GM18508 (cell line): ENCODE measurements at regions not wholly inside any gene's neighbourhood (a gene's known extent, or its start where the extent isn't known, plus 50 kb on each side); places are given as distances from the start of the nearest gene placed in this dataset.
"Not testable (repeated sequence)": the region's sequence is repeated elsewhere in the genome, so short reads cannot be mapped to it uniquely, and the experiment has no call there.

Experiments used
- ATAC-seq: cut with Tn5 transposase; IDR thresholded peaks from one replicate; pipeline ENCODE4 v1.9.1; 2021; ENCODE audit warnings: moderate number of reproducible peaks; ENCODE audit not compliant: insufficient read depth, unreplicated experiment

DNA sequence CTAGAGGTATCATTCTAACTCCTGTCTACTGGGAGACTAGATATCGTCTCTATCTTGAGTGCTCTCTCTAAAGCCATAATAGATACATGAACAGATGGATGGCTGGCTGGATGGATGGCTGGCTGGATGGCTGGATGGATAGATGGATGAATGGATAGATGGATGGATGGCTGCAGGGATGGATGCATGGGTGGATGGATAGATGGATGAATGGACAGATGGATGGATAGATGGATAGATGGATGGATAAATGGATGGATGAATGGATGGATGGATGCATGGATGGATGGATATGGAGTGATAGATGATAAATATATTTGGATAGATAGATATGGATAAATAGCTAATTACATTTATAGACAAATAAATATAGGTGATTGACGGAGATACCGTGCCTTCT, 191.2 kb upstream of the KLF6 start:
- ATAC-seq, result no peak

DNA sequence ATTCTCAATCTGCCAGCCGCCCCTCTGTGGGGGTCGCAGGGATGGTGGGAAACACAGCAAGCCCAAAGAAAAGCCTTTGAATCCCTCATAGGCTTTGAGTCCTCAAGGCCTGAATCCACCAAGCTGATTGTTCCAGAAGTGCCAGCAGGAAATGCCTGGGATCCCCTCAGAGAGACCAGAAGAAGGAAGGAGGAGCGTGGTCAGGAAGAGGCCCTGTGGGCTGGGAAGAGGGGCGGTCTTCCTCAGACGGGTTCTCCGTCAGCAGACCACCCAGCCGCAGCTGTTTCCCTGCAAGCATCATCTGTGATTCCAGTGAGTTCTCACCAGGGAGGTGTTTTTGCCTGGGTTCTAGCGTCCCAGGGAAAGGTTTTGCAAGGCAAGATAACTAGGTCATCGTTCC, 190.0 kb upstream of the KLF6 start:
- ATAC-seq, result no peak

DNA sequence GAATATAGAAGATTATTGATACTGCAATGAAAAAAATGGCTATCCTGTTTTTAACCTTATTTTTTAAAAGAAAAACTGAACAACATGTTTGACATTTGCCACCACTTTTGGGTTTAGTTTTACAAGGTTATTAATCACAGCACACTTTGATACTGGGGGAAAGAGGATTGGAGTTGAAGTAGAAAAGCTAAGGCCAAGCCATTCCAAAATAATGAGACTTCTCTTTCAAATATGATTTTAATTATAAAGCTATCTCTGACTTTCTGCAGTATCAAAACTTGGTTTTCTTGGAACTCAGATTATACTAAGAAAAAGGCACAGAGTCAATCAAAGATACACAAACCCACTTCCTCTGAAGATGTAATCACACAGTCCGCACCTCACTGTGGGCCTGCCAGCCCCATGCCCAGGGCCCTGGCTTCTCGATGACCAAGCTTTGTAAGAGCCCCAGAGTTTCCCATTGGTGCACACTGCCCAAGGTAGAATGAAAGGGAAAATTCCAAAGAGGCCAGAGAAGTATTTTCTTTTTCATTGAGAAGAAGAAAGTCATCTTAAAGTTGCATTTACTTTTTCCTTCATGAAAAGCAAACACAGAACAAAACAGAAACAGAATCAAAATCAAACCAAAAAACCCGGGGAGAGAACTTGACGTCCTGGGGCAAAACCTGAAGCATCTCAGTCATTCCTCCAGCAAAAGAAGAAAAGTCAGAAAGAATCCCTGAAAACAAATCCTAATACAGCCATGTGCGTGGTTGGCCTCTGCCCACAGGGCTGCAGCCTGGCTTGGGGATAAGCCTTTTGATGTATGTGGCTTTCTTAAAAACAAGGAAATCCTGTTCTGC, 187.7 kb upstream of the KLF6 start:
- no peak for ATAC-seq

DNA sequence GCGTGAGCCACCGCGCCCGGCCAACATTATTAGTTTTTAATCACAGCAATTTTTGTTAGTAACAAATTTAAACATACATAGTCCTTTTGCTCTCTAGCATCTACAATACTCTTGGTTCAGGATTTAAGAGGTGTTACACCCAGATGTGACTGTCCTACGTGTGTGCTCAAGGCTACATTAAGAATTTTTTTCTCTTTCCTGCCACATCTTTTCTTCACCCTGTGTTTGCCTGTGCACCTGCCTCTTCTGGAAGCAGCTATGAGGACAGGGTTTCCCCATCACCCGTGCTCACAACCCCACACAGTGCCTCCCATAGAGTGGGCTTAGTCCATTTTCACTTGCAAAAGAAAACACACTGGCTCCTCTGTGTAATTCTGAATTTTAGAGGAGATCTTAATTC, 186.7 kb upstream of the KLF6 start:
- ATAC-seq, result no peak

DNA sequence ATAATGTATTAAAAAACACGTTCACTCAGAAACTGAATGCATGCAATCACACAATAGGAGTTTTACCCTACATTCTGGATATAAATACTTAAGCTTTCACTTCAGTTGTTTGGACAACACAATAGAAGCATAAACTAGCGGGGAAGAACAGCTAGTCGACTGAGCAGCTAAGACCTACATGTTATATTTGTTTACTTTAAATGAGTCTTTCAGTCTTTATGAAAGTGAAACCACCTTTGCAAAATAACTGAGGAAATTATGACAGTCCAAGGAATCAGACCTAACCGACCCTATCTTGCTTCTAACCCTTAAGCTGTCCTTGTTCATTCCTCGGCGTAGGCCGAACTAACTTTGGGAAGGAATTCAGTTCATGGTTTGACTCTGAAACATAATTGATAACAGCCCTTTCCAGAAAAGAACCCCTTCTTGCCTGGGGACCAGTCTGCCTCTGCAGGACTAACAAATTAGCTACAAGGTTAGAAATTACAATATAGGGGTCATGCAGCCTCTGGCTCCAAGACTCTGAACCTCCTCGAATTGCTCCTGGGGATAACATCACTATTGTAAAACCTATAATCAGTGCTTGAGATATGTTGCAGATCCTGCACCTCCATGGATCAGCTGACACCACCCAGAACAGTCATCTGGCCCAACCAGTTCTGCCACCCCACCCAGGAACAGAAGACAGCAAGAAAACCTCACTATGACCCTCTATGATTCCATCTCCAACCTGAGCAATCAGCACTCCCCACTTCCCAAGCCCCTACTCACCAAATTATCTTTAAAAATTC, 185.1 kb upstream of the KLF6 start:
- no peak for ATAC-seq

DNA sequence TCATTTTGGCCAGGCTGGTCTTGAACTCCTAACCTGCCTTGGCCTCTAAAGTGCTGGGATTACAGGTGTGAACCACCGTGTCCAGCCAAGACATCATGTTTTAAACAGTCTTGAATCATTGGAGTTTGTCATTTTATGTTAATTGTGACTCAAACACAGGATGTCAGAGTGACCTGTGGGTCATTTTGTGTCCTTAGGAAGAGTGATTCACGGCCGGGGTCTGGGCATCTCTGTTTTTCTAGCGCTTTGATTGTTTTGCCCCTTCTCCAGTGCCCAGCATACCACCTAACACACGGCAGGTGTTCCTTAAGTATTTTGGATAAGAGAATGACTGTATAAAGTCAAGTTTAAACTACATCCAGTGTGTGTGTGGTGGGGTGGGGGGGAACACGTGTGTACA, 183.7 kb upstream of the KLF6 start:
- ATAC-seq, result no peak

DNA sequence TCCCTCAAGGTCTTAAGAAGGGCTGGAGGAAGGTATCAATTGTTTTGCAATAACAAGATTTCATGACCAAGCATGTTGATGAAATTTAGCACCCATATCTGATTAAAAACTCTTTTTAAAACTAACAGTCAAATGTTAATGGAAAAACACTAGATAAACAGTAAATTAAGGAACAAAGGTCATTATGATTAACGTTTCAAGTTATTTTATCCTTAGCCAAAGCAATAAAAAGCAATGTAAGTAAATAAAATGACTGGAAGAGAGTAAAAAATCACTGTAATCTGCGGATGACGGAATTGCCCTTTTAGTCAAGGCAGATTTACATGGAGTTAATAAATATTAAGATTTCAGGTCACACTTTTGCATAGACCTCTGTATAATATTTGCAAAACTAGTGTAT, 179.5 kb upstream of the KLF6 start:
- ATAC-seq, result no peak

DNA sequence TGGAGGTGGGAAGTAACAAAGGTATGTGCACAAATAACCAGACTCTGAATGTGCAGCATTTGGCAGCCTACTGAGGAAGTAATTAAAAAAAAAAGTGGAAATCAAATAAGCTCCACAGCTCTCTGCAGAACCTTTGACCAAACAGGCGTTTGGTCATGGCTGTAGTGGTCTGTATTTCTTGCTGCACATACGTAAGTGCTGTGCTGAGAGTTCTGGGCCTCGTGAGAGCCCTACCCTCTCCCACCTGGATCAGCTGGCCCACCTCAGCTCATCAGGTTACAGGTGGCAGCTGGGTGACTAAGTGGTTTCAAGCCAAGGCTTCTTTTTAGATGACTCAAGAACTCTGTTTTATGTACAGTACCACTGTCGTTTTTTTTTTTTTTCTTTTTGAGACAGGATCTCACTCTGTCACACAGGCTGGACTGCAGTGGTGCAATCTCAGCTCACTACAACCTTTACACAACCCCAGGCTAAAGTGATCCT, 178.2 kb upstream of the KLF6 start:
- ATAC-seq, result no peak

DNA sequence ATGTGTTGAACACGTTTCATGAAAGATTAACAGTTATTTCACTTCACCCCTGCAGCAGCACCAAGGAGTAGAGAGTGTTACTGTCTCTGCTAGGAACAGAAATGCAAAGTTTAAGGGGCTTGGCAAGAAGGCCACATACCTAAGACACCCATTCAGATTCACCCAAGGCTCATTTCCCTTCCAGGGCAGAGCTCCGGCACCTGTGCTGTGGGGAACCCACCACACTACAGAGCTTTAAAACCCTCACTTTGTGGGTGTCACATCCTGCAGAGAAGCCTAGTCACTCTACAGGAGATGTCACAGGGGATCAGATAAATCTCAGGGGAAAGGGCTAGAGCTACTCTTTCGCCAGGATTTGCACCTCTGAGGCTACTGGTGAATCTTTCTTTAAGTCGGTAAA, 176.1 kb upstream of the KLF6 start:
- ATAC-seq, result no peak

DNA sequence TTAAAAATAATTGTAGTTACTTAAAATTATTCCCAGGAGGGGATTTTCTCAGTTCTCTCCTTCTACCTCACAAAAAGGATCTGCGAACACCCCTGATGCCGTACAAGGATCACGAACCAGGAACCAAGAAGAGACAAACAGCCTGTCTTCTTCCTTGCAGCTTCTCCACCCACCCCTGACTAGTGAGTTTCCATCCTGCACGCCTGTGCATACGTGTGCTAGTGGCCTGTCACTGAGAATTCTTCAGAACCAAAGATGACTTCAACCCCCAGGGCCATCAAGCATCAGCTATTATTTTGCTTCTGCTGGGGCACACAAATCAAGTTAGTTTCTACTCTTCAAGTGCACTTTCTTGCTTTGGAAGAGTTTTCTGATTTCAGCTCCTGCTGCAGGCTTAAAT, 175.5 kb upstream of the KLF6 start:
- no peak for ATAC-seq

DNA sequence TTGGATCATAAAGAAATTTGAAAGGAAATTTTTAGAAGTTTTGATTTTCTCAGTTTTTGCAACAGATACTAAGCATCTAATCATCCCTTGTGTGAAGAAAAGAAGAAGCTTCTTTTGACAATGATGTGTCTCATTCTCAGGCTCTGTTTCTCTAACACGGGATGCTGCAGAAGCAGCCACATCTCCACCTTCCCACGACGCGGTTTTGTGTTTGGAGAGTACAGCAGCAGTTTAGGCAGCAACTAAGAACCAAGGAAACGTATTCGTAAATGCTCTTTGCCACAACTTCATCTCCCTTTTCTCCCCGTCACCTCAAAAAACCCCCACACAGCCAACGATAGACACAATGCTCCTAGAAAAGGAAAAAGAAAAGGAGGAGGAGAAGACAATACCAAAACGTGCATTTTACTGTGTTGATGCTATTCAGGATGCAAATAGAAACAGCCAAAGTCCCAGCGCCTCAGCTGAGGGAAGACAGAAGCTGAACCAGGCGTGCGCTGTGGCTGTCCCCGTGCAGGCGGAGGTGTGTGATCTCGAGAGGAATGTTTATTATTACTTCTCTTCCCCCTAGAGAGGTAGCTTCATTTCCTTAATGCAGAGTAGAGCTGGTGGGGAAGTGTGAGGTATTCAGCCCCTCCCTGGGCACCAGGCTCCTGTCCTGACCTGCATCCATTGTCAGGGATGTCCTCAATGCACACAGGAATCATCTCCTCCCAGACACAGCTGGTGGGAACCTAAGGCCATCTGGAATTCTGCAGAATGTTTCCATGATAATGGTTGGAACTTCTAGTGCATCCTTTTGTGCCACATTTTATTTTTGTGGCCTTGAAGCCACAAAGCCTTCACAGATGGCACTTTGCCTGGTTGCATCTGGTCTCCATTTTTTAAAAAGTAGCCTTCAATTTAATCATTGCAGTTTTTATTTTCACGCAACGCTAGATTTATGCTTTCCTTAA, 174.6 kb upstream of the KLF6 start:
- no peak for ATAC-seq

DNA sequence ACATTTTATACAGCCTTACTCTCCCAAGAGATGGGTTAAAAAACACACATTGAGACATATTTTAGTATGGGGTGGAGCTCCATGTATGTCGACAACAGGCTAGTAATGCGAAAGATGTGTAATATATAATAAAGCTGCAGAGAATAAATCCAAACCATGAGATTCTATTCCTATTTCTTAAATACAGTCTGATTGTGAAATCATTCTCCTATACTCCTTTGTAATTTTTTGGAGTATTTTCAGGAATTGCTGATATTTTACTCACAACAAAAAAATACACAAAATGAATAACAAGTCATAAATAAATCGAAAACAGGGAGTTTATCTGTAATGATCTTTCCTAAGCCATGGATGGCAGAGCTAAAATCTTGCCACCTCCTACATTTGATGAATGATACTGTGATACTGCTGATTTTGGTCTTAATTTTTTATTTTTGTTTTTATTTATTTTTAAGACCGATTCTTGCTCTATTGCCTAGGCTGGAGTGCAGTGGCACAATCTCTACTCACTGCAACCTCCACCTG, 173.5 kb upstream of the KLF6 start:
- no peak for ATAC-seq

DNA sequence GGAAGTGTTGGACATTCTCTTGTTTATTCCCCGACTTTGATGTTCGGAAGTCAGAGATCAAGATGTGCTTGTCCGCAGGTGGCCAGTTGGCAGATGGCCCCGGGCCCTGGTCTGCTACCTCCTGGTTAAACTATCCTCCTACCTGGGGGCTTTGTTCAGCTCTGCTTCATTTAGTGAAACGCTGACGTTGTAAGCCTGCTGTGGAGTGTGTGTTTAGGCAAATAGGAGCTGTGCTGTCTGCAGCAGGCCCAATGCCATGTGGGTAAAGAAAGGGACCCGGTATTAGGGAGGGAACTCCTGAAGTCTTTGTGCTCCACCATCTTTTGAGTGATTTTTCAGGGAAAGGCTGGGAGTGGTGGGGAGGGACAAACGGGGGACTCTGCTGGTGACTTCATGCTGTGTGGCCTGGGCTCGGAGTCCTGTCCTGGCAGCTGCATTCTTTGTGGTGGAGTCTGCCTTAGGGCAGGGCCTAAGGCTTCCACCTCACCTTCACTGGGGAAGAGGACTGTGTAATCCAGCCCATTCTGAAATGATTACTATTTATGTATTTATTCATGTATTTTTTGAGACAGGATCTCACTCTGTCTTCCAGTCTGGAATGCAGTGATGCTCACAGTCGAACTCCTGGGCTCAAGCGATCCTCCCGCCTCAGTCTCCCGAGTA, 171.1 kb upstream of the KLF6 start:
- ATAC-seq, result no peak

DNA sequence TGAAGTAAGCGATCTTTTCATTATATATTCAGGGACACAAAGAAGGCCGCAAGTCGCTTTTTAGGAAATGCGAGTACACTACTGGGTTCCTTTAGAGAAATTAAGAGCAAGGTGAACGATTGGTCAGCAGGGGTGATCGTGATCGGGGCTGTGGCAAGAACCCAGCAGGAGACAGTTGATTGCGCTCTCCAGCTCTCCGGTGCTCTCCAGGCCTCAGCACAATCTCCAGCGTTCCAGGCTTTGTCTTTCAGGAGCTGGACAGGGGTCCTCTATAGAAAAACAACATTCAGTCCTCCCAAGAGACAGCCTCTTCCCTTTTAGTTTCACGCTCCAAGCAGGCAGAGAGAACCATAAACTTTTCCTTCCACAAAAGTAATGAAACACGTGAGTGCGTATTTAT, 170.5 kb upstream of the KLF6 start:
- no peak for ATAC-seq

DNA sequence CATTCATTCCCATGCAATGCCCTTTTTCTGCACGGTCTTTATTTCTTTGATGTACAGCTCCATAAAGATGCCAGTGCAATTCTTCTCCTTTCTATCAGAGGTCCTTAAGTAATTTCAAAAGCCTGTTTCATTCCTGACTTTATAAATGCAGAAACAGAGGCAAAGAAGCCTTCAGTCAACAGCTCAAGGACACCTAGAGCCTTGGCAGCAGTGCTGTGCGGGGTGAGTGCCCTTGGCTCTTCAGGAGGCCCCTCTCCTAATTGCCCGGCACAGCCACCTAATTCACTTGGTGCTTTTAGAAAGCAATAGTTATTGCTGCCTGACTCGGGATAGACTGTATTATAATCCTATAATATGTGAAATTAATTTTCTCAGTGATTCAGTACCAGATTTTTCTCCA, 169.6 kb upstream of the KLF6 start:
- ATAC-seq, result no peak

DNA sequence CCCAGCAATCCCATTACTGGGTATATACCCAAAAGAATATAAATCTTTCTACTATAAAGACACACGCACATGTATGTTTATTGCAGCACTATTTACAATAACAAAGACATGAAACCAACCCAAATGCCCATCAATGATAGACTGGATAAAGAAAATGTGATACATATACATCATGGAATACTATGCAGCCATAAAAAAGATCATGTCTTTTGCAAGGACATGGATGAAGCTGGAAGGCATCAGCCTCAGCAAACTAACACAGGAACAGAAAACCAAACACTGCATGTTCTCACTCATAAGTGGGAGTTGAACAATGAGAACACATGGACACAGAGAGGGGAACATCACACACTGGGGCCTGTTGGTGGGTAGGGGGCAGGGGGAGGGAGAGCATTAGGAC, 169.0 kb upstream of the KLF6 start:
- not testable (repeated sequence) for ATAC-seq

DNA sequence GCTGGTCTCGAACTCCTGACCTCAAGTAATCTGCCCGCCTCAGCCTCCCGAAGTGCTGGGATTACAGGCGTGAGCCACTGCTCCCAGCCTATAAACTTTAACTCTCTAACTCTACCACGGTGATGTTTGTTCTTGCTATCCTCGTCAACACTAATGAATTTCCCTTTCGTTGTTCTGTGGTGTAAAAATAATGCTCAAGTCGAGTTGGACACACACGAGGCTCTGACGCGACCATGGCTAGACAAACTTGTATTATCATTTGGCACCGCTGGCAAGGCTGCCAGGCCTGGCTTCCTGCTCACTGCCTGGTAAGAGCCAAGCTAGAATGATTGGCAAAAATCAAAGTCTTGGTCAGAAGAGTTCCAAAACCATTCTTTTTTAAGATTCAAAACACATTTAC, 167.0 kb upstream of the KLF6 start:
- ATAC-seq, result no peak

DNA sequence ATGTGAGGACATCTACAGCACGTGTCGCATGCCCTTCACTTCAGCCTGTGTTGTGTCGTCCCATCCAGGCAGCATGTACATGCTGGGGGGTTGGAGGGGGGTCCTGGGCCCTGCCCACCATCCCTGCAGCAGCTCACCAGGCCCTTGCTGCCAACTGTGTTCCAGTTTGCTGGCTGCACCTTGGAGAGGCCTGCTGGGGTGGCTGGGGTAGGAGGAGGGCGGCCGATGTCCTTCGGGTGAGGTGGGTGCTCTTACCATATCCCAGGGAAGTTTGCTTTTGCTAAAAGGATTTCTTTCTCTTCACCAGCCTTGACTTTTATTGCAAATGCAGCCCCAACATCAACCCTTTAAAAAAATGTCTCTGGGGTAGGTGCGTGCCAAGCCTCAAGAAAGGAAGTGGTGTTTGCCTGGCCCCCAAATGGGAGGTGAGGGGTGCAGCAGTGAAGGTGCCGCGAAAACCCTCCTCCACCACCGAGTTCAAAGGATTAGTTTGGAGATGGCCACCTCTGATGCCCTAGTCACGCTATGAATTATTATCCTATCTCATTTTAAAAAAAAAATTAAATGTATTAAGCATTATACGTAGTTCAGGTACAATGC, 165.8 kb upstream of the KLF6 start:
- ATAC-seq, result no peak

DNA sequence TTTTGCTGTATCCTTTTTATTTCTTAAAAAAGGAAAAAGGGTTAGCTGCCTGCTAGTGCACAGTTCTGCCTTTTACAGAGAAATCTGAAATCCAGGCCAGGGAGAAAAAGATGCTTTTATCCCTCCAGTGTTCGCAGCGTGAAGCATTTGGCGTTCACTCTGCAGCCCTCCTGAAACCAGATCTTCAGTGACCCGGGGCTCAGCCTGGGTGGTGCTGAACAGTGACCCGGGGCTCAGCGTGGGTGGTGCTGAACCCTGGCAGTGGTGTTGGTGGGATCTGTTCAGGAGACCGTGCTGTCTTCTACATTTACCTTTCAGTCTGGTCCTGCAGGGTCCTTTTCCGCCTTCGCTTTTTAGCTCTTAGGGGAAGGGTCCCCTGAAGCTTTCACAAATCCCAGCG, 164.7 kb upstream of the KLF6 start:
- no peak for ATAC-seq
